Nephron (organoid): ENCODE measurements at regions not wholly inside any gene's neighbourhood (a gene's known extent, or its start where the extent isn't known, plus 50 kb on each side); places are given as distances from the start of the nearest gene placed in this dataset.

ENCODE experiments used
- H3K27ac Mint-ChIP-seq, 3 experiments: 2 replicates each; pipeline ENCODE4 v1.8.0; 2020; ENCODE audit warnings: mixed read lengths in 3 of 3, mild to moderate bottlenecking in 2 of 3, moderate library complexity in 1 of 3
- H3K27me3 Mint-ChIP-seq: 2 replicates; pipeline ENCODE4 v1.8.0; 2021; ENCODE audit warnings: low read depth, mild to moderate bottlenecking, moderate library complexity, mixed read lengths
- H3K36me3 Mint-ChIP-seq: 2 replicates; pipeline ENCODE4 v1.8.0; 2020; ENCODE audit warnings: low read depth, mixed read lengths
- H3K4me1 Mint-ChIP-seq: 2 replicates; pipeline ENCODE4 v1.8.0; 2020; ENCODE audit warnings: mixed read lengths
- H3K4me3 Mint-ChIP-seq, 3 experiments: 2 replicates each; pipeline ENCODE4 v1.8.0; 2020; ENCODE audit warnings: mild to moderate bottlenecking in 3 of 3, mixed read lengths in 3 of 3, moderate library complexity in 2 of 3
- H3K9me3 Mint-ChIP-seq: 2 replicates; pipeline ENCODE4 v1.8.0; 2020; ENCODE audit warnings: mixed read lengths
- TF ChIP-seq, protein P1 (sequence below), 3 experiments: fragments of 200-600 bp; sonication (generic); IDR thresholded peaks; one replicate each; pipeline ENCODE4 v1.5.0; 2021; ENCODE audit warnings: antibody characterized with exemption in 3 of 3; ENCODE audit not compliant: unreplicated experiment in 3 of 3

DNA sequence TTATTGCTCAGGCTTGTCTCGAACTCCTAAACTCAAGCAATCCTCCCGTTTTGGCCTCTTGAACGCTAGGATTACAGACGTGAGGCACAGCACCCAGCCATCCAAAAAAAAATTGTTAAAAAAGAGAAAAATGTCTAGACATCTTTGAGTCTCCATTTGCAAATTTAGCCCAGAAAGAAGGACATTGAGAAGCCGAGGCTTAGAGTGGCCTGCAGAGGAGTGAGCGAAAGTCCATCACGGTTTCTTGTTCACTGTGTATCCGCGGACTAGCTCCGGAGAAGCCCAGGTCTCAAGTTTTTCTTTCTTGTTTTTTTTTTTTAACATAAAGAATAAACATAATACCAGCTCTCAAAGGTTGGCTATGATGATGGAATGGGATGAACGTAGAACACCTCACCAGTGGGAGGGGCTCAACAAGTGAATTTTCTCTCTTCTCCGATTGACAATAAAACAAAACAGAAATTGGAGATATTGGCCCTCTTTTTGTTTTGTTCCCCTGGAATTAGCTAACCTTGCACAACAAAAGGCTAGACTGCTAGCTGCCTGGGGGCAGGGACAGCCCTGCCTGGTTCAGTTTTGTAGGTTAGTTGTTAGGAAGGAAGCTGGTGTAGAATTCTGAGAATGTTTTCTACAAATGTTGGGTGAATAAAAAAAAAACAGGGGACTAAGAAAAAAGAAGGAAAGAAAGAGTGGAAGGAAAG lies 163.4 kb downstream of the MYCN start:
- peaks cover 27% of the 10 kb centered on the region for H3K27me3 Mint-ChIP-seq
- no peak overlapping the region for H3K4me3 Mint-ChIP-seq
- no peaks in the 10 kb centered on the region for H3K36me3 Mint-ChIP-seq
- H3K27ac Mint-ChIP-seq: peak overlapping the region in 1 of 3 experiments; percentile 2
- no peaks in the 10 kb centered on the region for H3K9me3 Mint-ChIP-seq
- peaks cover 28% of the 10 kb centered on the region for H3K4me1 Mint-ChIP-seq
- TF ChIP-seq, protein P1, sequence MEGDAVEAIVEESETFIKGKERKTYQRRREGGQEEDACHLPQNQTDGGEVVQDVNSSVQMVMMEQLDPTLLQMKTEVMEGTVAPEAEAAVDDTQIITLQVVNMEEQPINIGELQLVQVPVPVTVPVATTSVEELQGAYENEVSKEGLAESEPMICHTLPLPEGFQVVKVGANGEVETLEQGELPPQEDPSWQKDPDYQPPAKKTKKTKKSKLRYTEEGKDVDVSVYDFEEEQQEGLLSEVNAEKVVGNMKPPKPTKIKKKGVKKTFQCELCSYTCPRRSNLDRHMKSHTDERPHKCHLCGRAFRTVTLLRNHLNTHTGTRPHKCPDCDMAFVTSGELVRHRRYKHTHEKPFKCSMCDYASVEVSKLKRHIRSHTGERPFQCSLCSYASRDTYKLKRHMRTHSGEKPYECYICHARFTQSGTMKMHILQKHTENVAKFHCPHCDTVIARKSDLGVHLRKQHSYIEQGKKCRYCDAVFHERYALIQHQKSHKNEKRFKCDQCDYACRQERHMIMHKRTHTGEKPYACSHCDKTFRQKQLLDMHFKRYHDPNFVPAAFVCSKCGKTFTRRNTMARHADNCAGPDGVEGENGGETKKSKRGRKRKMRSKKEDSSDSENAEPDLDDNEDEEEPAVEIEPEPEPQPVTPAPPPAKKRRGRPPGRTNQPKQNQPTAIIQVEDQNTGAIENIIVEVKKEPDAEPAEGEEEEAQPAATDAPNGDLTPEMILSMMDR (IDR thresholded peaks at IDR 0.05; ENCODE audit: unreplicated experiment in 3 of 3): no peak

DNA sequence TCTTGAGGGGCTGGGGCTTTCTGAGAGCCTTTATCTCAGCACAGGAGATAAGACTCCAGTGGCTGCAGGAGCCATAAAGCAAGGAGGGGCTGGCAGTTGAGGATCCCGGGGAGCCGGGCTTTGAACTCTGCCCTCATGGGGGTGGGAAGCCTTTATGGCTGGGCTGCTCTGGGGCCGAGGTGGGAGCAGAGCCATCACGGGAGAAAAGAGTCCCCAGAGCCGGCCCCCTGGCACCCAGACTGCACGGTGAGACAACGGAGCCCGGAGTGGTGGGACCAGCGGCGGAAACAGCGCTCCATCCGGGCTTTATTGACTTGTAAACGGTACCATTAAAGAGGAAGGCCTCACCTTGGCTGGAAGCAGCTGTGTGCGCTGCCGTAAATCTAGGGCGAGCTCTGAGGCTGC lies 162.6 kb downstream of the MYCN start:
- H3K27me3 Mint-ChIP-seq: peaks cover 27% of the 10 kb centered on the region
- H3K4me3 Mint-ChIP-seq: no peak overlapping the region

DNA sequence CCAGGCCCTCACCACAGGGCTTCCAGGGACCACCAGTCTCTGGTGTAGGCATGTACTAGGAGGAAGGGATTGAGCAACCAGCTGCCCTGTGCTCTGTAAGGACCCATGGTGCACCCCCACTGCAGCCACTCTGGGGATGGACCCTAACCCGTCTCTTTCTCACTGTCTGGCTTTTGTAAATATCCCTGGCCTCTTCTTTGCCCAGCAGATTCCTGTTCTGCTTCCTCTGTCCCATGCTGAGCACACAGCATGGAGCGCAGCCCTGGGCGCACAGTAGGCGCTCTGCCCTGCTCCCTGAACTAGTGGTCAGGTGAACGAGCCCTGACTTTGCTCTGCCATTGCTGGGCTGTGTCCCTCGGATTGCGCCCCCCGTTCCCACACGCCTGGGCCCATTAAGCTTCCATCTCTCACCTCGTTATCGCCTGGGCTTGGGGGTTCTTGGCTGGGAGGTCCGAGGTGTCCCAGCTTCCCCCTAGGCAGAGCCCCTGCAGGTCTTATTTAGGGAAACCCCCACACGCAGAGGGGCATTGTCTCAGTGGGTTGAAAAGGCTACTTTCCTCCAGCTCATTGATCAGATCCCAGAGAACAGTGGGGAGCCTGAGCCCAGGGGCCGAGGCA lies 162.1 kb downstream of the MYCN start:
- TF ChIP-seq, protein P1 (IDR thresholded peaks at IDR 0.05; ENCODE audit: unreplicated experiment in 3 of 3): no peak
- no peaks in the 10 kb centered on the region for H3K36me3 Mint-ChIP-seq
- H3K27me3 Mint-ChIP-seq: peaks cover 28% of the 10 kb centered on the region
- H3K4me3 Mint-ChIP-seq: no peak overlapping the region
- H3K9me3 Mint-ChIP-seq: no peaks in the 10 kb centered on the region
- H3K27ac Mint-ChIP-seq: peak overlapping the region in 1 of 3 experiments; percentile 19
- H3K4me1 Mint-ChIP-seq: peaks cover 28% of the 10 kb centered on the region

More for the DNA sequence above, 162.6 kb downstream of the MYCN start:
- Mint-ChIP-seq H3K27ac (no peak overlapping the region), H3K4me1 (peaks cover 28% of the 10 kb centered on the region), H3K36me3 (no peaks in the 10 kb centered on the region), H3K9me3 (no peaks in the 10 kb centered on the region)
- TF ChIP-seq, protein P1 (IDR thresholded peaks at IDR 0.05; ENCODE audit: unreplicated experiment in 3 of 3): no peak

DNA sequence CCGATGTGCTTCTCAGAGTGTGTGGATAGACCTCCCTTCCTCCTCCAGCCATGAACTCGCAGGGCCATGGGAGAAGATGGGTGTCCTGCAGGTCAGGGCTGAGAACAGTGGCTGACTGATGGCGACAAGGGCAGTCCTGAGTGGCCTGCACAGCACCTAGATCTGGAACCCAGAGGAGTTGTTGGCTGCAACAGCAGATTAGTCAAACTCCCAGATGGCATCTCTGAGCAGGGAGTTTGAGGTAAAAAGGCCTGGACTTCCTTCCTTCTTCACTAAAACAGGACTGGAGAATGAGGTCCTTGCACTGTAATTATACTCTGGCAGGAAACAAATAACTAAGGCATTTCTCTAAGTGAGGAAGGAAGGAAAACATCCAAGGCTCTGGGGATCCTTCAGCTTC lies 160.8 kb downstream of the MYCN start:
- Mint-ChIP-seq H3K36me3 (no peaks in the 10 kb centered on the region), H3K4me3 (no peak overlapping the region), H3K27me3 (peaks cover 29% of the 10 kb centered on the region), H3K9me3 (no peaks in the 10 kb centered on the region), H3K27ac (no peak overlapping the region), H3K4me1 (peaks cover 23% of the 10 kb centered on the region)
- TF ChIP-seq, protein P1 (IDR thresholded peaks at IDR 0.05; ENCODE audit: unreplicated experiment in 3 of 3): no peak

DNA sequence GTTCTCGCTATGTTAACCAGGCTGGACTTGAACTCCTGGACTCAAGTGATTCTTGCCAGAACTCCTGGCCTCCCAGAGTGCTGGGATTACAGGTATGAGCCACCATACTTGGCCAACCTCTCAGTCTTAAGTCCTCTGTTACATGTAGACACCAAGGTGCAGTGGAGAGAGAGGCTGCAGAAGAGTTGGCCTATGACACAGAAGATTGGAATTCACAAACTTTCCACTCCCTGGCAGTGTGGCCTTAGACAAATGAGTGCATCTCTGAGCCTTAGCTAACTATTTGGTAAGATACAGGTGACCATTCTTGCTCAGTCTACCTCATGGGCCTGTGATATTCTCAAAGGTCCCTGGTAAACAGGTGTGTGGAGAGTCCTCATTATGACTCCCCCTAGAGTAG lies 159.7 kb downstream of the MYCN start:
- TF ChIP-seq, protein P1 (IDR thresholded peaks at IDR 0.05; ENCODE audit: unreplicated experiment in 3 of 3): no peak
- Mint-ChIP-seq H3K27me3 (peaks cover 24% of the 10 kb centered on the region), H3K27ac (no peak overlapping the region)

DNA sequence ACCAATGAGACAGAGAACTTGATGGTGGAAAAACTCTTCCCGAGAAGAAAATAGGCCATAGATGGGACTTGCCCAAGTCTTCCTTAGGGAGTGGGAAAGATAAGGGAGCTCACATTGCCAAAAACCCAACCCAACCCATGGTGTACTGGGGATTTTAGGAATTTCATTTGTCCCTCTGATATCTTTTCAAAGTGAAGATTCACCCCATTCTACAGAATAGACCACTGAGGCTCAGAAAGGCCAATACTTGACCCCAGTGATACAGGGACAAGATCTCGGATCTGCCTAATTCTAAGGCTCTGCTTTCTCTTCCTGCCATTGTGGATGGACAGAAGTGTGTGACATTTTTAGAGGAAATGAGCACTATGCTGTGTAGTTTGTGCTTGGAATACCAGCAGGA lies 159.0 kb downstream of the MYCN start:
- no peaks in the 10 kb centered on the region for H3K36me3 Mint-ChIP-seq

More for the DNA sequence above, 159.7 kb downstream of the MYCN start:
- Mint-ChIP-seq H3K9me3 (no peaks in the 10 kb centered on the region), H3K36me3 (no peaks in the 10 kb centered on the region), H3K4me3 (no peak overlapping the region), H3K4me1 (peaks cover 11% of the 10 kb centered on the region)

More for the DNA sequence above, 159.0 kb downstream of the MYCN start:
- no peaks in the 10 kb centered on the region for H3K9me3 Mint-ChIP-seq
- peaks cover 19% of the 10 kb centered on the region for H3K27me3 Mint-ChIP-seq
- no peak overlapping the region for H3K27ac Mint-ChIP-seq
- H3K4me3 Mint-ChIP-seq: no peak overlapping the region
- TF ChIP-seq, protein P1 (IDR thresholded peaks at IDR 0.05; ENCODE audit: unreplicated experiment in 3 of 3): no peak
- H3K4me1 Mint-ChIP-seq: peaks cover 9% of the 10 kb centered on the region
